ENCODE measurements at regions not wholly inside any gene's neighbourhood (a gene's known extent, or its start where the extent isn't known, plus 50 kb on each side); places are given as distances from the start of the nearest gene placed in this dataset.

GRCh38 chr1:208604295-208604694, 360.1 kb upstream of the PLXNA2 start:
- TF ChIP-seq, protein P1, sequence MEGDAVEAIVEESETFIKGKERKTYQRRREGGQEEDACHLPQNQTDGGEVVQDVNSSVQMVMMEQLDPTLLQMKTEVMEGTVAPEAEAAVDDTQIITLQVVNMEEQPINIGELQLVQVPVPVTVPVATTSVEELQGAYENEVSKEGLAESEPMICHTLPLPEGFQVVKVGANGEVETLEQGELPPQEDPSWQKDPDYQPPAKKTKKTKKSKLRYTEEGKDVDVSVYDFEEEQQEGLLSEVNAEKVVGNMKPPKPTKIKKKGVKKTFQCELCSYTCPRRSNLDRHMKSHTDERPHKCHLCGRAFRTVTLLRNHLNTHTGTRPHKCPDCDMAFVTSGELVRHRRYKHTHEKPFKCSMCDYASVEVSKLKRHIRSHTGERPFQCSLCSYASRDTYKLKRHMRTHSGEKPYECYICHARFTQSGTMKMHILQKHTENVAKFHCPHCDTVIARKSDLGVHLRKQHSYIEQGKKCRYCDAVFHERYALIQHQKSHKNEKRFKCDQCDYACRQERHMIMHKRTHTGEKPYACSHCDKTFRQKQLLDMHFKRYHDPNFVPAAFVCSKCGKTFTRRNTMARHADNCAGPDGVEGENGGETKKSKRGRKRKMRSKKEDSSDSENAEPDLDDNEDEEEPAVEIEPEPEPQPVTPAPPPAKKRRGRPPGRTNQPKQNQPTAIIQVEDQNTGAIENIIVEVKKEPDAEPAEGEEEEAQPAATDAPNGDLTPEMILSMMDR (conservative IDR thresholded peaks at IDR 0.05) = no peak
- no peak for TF ChIP-seq EZH2 (IDR thresholded peaks at IDR 0.05; ENCODE audit: low read depth)

Measured in PC-9 (cell line).